Suprapubic skin (tissue), 4 donors: ENCODE measurements at regions not wholly inside any gene's neighbourhood (a gene's known extent, or its start where the extent isn't known, plus 50 kb on each side); places are given as distances from the start of the nearest gene placed in this dataset.

Experiments
- DNase-seq, 2 donors: peaks; one replicate each; pipeline ENCODE4 v3.0.0-alpha.2; 2019; ENCODE audit warnings: low spot score in 2 of 2
- H3K27ac ChIP-seq: fragments of 200-600 bp; sonication (generic); one replicate; pipeline ENCODE4 v1.5.1; 2019
- H3K27me3 ChIP-seq: fragments of 200-600 bp; sonication (generic); one replicate; pipeline ENCODE4 v1.5.1; 2019
- H3K36me3 ChIP-seq: fragments of 200-600 bp; sonication (generic); one replicate; pipeline ENCODE4 v1.5.1; 2019
- H3K4me1 ChIP-seq: fragments of 200-600 bp; sonication (generic); one replicate; pipeline ENCODE4 v1.5.1; 2019
- H3K4me3 ChIP-seq: fragments of 200-600 bp; sonication (generic); one replicate; pipeline ENCODE4 v1.5.1; 2019; ENCODE audit warnings: mild to moderate bottlenecking
- H3K9me3 ChIP-seq: fragments of 200-600 bp; sonication (generic); one replicate; pipeline ENCODE4 v1.5.1; 2019
- EP300 ChIP-seq: sonication (generic); formaldehyde crosslinking; IDR thresholded peaks from one replicate; pipeline ENCODE4 v1.6.1; 2017; ENCODE audit warnings: antibody characterized with exemption
- POLR2A ChIP-seq, 2 donors: fragments of 450-650 bp; IDR thresholded peaks; one replicate each; pipeline ENCODE4 v1.6.1; 2017; ENCODE audit warnings: antibody characterized with exemption in 2 of 2, mild to moderate bottlenecking in 2 of 2, moderate library complexity in 2 of 2
- POLR2AphosphoS5 ChIP-seq, 3 donors: sonication (generic); formaldehyde crosslinking; IDR thresholded peaks; one replicate each; pipeline ENCODE4 v1.6.1; 2017; ENCODE audit warnings: antibody characterized with exemption in 3 of 3
- WGBS: methylation state at CpG from one replicate; pipeline ENCODE4 v1.1.5; 2018; 5-methylcytosine and 5-hydroxymethylcytosine counted together
- TF ChIP-seq, protein P1 (sequence below), 2 donors: fragments of 200-600 bp in 1 of 2; fragments of 450-650 bp in 1 of 2; sonication (generic) in 1 of 2; IDR thresholded peaks; one replicate each; pipeline ENCODE4 v1.5.1; 2016 to 2019; ENCODE audit warnings: antibody characterized with exemption in 2 of 2, mild to moderate bottlenecking in 1 of 2, moderate library complexity in 1 of 2

DNA sequence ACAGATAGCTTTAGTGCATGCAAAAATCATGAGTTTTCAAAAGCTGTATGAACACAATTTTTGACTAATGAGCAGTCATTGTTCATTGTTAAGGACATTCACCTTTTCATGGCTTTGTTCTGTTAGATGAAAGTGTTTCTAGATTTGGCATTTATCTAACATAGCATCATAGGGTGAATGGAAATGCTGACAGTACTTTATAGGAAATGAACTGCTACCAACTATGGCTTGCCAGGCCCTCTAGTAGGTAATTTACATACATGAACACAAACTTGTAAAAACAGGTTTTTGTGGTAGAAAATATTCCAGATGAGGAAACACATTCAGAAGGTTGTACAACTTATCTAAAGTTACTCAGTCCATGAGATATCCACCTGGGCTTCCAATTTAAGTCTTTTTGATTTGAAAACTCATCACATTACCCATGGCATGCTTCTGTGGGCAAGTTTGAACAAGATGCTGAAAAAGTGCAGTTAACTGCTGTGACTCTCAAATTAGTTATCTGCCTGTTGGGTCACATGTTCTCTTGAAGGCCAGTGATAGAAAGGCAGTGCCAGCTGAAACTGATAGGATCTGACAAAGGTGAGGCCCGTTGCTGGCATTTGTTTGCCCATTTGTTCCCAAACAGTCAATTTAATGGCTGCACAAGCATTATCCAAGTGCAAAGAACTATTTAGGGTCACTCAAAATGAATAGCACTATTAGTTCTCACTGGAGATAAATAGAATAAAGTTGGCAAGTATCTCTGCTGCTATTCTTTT lies 399.1 kb downstream of the MAN2A1 start:
- no peak overlapping the region for H3K27ac ChIP-seq

DNA sequence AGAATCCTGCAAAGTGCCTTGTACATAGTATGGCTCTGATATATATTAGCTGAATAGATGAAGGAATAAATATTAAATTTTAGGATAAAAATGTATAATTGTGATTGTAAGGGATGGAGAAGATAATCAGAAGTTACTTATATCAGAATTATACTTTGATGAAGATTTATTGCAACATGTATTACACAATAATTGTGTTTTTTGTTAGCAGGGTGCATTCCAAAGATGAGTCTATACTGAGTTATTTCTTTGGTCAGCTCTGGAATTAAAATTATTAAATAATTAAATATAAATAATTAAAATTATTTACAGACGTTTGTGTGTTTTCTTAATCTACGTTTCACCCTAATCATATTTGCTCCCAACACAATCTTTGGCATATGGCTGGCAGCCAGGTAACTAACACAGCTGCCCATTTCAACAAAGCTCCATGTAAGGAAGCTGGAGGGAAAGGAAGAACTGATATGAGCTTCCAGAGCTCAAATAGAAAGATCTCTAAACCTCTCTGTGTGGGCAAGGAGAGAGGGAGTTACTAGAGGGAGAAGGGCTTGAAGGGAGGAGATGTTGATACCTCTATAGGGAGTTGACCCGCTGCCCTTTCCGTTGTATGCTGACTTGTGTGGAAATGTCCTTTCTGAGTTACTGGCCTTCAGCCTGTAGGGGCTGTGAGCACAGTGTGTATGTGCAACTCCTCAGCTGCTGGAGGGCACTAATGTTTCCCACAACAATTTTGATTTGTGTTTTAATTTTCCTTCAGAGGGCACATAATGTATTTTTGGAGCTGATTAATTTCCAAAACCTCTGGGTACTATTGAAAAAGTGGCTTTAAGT lies 403.4 kb downstream of the MAN2A1 start:
- no peak for DNase-seq
- no peaks in the 10 kb centered on the region for H3K36me3 ChIP-seq
- H3K27me3 ChIP-seq = no peaks in the 10 kb centered on the region
- no peaks in the 10 kb centered on the region for H3K4me1 ChIP-seq
- no peak overlapping the region for H3K4me3 ChIP-seq
- H3K9me3 ChIP-seq = no peaks in the 10 kb centered on the region
- TF ChIP-seq EP300 = no peak
- no peak for TF ChIP-seq POLR2AphosphoS5 (IDR thresholded peaks at IDR 0.05)
- TF ChIP-seq POLR2A (IDR thresholded peaks at IDR 0.05) = no peak
- TF ChIP-seq, protein P1, sequence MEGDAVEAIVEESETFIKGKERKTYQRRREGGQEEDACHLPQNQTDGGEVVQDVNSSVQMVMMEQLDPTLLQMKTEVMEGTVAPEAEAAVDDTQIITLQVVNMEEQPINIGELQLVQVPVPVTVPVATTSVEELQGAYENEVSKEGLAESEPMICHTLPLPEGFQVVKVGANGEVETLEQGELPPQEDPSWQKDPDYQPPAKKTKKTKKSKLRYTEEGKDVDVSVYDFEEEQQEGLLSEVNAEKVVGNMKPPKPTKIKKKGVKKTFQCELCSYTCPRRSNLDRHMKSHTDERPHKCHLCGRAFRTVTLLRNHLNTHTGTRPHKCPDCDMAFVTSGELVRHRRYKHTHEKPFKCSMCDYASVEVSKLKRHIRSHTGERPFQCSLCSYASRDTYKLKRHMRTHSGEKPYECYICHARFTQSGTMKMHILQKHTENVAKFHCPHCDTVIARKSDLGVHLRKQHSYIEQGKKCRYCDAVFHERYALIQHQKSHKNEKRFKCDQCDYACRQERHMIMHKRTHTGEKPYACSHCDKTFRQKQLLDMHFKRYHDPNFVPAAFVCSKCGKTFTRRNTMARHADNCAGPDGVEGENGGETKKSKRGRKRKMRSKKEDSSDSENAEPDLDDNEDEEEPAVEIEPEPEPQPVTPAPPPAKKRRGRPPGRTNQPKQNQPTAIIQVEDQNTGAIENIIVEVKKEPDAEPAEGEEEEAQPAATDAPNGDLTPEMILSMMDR (IDR thresholded peaks at IDR 0.05) = no peak
- 86% methylated on average over 4 of the region's 4 CpGs for WGBS
- no peak overlapping the region for H3K27ac ChIP-seq

More for the DNA sequence above, 399.1 kb downstream of the MAN2A1 start:
- TF ChIP-seq EP300 (no peak), POLR2A (IDR thresholded peaks at IDR 0.05) (no peak), POLR2AphosphoS5 (IDR thresholded peaks at IDR 0.05) (no peak)
- TF ChIP-seq, protein P1 (IDR thresholded peaks at IDR 0.05) = no peak
- DNase-seq = no peak
- 58% methylated on average over 1 of the region's 1 CpG for WGBS
- no peaks in the 10 kb centered on the region for H3K36me3 ChIP-seq
- no peaks in the 10 kb centered on the region for H3K27me3 ChIP-seq
- peaks cover 9% of the 10 kb centered on the region for H3K4me1 ChIP-seq
- H3K9me3 ChIP-seq = no peaks in the 10 kb centered on the region
- no peak overlapping the region for H3K4me3 ChIP-seq

DNA sequence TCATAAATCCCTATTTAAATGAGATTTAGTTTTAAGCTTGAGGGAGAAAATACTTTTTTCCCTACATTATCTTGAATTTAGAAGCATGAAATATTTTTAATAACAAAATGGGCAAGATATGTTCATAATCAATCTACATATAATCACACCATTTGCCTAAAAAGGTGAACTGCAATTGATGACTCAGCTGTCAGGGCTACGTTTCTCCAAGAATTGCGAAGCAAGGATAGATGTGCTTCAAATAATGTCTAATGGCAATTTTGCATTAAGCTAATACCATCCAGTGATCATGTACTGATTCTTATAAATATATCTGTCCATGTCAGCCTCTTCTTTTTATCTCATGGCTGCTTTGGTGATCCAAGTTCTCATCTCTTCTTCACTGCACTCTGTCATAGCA lies 404.4 kb downstream of the MAN2A1 start:
- DNase-seq = no peak

DNA sequence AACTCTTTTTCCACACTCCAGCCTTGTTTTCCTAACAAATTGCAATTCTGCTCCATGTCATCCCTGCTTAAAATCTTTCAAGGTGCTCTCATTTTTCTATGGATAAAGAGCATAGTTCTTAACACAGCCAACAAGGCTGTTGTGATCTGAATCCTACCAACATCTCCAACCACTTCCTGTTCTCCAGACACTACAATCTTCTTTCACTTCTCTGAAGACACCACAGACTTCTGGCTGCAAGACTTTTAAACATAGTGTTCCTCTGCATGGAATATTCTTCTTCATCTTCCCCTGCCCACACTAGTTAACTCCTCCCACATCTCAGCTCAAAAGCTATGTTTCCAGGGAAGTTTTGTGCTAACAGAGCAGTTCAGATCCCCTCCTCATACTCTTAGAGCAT lies 404.8 kb downstream of the MAN2A1 start:
- TF ChIP-seq, protein P1 (IDR thresholded peaks at IDR 0.05) = no peak
- TF ChIP-seq POLR2AphosphoS5 (IDR thresholded peaks at IDR 0.05) = no peak
- TF ChIP-seq EP300 = no peak
- no peak for TF ChIP-seq POLR2A (IDR thresholded peaks at IDR 0.05)
- DNase-seq = no peak
- H3K27ac ChIP-seq = no peak overlapping the region

More for the DNA sequence above, 404.4 kb downstream of the MAN2A1 start:
- Histone ChIP-seq H3K4me3 (no peak overlapping the region), H3K36me3 (no peaks in the 10 kb centered on the region), H3K27me3 (no peaks in the 10 kb centered on the region), H3K4me1 (no peaks in the 10 kb centered on the region), H3K27ac (no peak overlapping the region), H3K9me3 (no peaks in the 10 kb centered on the region)
- 91% methylated on average over 2 of the region's 2 CpGs for WGBS
- TF ChIP-seq, protein P1 (IDR thresholded peaks at IDR 0.05) = no peak
- TF ChIP-seq POLR2A (IDR thresholded peaks at IDR 0.05) (no peak), EP300 (no peak), POLR2AphosphoS5 (IDR thresholded peaks at IDR 0.05) (no peak)

DNA sequence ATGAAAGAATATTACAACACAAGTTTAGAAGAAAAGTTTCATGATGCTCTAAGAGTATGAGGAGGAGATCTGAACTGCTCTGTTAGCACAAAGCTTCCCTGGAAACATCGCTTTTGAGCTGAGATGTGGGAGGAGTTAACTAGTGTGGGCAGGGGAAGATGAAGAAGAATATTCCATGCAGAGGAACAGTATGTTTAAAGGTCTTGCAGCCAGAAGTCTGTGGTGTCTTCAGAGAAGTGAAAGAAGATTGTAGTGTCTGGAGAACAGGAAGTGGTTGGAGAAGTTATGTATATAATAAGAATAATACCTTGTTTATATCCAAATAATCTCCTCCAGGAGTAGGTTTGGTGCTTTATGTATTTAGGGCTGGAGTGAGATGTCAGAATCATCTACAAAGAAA lies 406.7 kb downstream of the MAN2A1 start:
- WGBS = 76% methylated on average over 1 of the region's 1 CpG
- TF ChIP-seq POLR2A (IDR thresholded peaks at IDR 0.05) (no peak), EP300 (no peak), POLR2AphosphoS5 (IDR thresholded peaks at IDR 0.05) (no peak)
- TF ChIP-seq, protein P1 (IDR thresholded peaks at IDR 0.05) = no peak
- Histone ChIP-seq H3K27ac (no peak overlapping the region), H3K4me1 (no peaks in the 10 kb centered on the region), H3K4me3 (no peak overlapping the region), H3K36me3 (no peaks in the 10 kb centered on the region), H3K27me3 (no peaks in the 10 kb centered on the region), H3K9me3 (no peaks in the 10 kb centered on the region)
- no peak for DNase-seq

More for the DNA sequence above, 404.8 kb downstream of the MAN2A1 start:
- Histone ChIP-seq H3K9me3 (no peaks in the 10 kb centered on the region), H3K36me3 (no peaks in the 10 kb centered on the region), H3K4me3 (no peak overlapping the region), H3K4me1 (no peaks in the 10 kb centered on the region), H3K27me3 (no peaks in the 10 kb centered on the region)
